ENCODE measurements at regions not wholly inside any gene's neighbourhood (a gene's known extent, or its start where the extent isn't known, plus 50 kb on each side); places are given as distances from the start of the nearest gene placed in this dataset.

DNA sequence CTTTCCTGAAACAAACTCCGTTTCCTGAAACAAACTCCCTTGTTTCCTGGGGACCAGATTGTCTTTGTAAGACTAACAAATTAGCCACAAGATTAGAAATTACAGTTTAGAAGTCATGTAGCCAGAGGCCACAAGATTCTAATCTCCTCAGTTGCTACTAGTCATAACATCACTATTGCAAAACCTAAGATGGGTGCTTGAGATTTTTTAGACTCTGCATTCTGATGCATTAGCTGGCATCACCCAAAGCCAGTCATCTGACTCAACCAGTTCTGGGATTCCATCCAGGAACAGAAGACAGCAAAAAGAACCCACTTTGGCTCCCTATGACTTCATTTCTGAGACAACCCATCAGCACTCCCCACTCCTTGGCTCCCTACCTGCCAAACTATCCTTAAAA, 367.9 kb upstream of the MBL2 start:
- H3K27ac ChIP-seq = no peak overlapping the region
- intact Hi-C loops (cut with DNase I; ENCODE audit: low total_unique reads) = no loop called here
- WGBS, 5 donors = 22 to 50% (median 27%) methylated on average over 1 of the region's 1 CpG
- H3K4me1 ChIP-seq = no peaks in the 10 kb centered on the region
- H3K27me3 ChIP-seq (replicated peaks in 1 of 7) = no peaks in the 10 kb centered on the region
- TF ChIP-seq POLR2AphosphoS5 (IDR thresholded peaks at IDR 0.05) (no peak), POLR2A (IDR thresholded peaks at IDR 0.05) (no peak)
- TF ChIP-seq, protein P1, sequence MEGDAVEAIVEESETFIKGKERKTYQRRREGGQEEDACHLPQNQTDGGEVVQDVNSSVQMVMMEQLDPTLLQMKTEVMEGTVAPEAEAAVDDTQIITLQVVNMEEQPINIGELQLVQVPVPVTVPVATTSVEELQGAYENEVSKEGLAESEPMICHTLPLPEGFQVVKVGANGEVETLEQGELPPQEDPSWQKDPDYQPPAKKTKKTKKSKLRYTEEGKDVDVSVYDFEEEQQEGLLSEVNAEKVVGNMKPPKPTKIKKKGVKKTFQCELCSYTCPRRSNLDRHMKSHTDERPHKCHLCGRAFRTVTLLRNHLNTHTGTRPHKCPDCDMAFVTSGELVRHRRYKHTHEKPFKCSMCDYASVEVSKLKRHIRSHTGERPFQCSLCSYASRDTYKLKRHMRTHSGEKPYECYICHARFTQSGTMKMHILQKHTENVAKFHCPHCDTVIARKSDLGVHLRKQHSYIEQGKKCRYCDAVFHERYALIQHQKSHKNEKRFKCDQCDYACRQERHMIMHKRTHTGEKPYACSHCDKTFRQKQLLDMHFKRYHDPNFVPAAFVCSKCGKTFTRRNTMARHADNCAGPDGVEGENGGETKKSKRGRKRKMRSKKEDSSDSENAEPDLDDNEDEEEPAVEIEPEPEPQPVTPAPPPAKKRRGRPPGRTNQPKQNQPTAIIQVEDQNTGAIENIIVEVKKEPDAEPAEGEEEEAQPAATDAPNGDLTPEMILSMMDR (IDR thresholded peaks at IDR 0.05 in 8 of 11, conservative IDR thresholded peaks at IDR 0.05 in 3 of 11) = no peak
- H3K4me3 ChIP-seq = no peak overlapping the region
- H3K9me3 ChIP-seq = peaks cover 0 to 6% (median 0%) of the 10 kb centered on the region in 8 donors
- no peak for DNase-seq
- H3K36me3 ChIP-seq = no peaks in the 10 kb centered on the region

DNA sequence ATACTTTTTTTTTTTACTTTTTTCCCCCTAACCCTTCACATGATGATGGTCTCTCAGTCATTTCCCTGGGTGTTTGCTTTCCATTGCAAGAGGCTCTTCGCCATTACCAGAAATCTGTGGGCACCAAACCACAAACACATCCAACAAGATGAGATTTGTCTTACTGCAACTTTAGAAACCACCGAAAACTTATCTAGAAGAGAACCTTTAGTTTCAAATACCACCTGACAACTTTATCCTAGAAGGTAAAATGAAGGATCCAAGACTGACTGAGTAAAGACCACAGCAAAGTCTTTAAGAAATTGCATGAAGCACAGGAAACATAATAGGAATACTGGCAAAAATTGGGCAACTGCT, 363.3 kb upstream of the MBL2 start:
- DNase-seq = no peak
- H3K4me3 ChIP-seq = no peak overlapping the region
- no peaks in the 10 kb centered on the region for H3K36me3 ChIP-seq
- H3K9me3 ChIP-seq = no peaks in the 10 kb centered on the region
- TF ChIP-seq, protein P1 (IDR thresholded peaks at IDR 0.05 in 8 of 11, conservative IDR thresholded peaks at IDR 0.05 in 3 of 11) = no peak
- no peak for TF ChIP-seq POLR2A (IDR thresholded peaks at IDR 0.05)
- no peak for TF ChIP-seq POLR2AphosphoS5 (IDR thresholded peaks at IDR 0.05)
- H3K27ac ChIP-seq = no peak overlapping the region
- H3K27me3 ChIP-seq (replicated peaks in 1 of 7) = no peaks in the 10 kb centered on the region
- intact Hi-C loops (cut with DNase I; ENCODE audit: low total_unique reads) = no loop called here
- WGBS, 5 donors = 76 to 85% (median 78%) methylated on average over 2 of the region's 2 CpGs
- no peaks in the 10 kb centered on the region for H3K4me1 ChIP-seq

DNA sequence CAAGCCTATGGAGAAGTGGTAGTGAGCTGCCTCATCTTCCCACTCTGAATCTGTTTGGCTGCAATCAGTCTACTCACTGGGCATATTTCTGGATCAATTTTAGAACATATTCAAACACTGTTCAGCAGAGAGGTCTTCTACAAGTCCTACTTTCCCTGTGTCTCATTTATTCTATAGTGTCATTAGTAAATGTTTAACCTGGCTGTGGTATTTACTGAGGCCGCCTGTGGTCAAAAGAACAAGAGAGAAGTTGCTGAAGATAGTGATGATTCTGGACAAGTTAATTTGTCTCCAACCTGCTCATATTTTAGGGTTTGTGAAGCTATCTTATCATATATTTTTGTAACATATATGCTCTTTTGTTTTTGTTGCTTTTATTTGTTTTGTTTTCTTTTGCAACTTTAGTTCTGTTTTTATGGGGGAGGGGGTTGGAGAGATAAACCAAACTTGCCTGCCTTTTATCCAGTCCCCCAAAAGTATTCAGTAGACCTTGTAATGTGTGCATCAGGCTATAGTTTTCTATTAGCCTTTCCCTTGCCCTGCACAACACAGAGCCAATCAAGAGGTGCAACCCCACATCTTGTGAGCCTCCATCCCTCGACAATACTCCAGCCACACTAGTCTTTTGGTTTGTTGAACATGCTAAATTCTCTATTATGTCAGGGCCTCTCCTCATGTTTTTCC, 362.8 kb upstream of the MBL2 start:
- intact Hi-C loops (cut with DNase I; ENCODE audit: low total_unique reads) = no loop called here
- Histone ChIP-seq H3K4me3 (no peak overlapping the region), H3K27ac (no peak overlapping the region), H3K9me3 (no peaks in the 10 kb centered on the region), H3K27me3 (replicated peaks in 1 of 7) (no peaks in the 10 kb centered on the region), H3K36me3 (no peaks in the 10 kb centered on the region), H3K4me1 (no peaks in the 10 kb centered on the region)
- TF ChIP-seq POLR2AphosphoS5 (IDR thresholded peaks at IDR 0.05) (no peak), POLR2A (IDR thresholded peaks at IDR 0.05) (no peak)
- TF ChIP-seq, protein P1 (IDR thresholded peaks at IDR 0.05 in 8 of 11, conservative IDR thresholded peaks at IDR 0.05 in 3 of 11) = no peak
- WGBS, 5 donors = 80 to 89% (median 86%) methylated on average over 2 of the region's 2 CpGs
- no peak for DNase-seq

DNA sequence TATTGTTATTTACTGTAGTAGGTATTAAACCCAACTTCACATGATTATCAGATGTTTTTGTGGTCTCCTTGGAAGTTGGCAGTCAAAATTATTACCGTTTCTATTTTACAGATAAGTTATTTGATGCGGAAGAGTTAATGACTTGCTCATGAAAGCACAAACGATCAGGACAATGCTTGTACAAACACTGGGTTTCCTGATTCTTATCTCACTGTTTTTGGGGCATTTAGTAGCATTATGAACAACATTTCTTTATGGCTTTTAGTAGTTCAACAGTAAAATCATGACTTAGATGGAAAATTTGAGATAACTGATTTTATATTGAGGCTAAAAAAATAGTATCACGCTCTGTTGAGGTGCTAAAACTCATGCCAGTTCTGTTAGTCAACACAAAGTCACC, 361.5 kb upstream of the MBL2 start:
- Histone ChIP-seq H3K27me3 (replicated peaks in 1 of 7) (no peaks in the 10 kb centered on the region), H3K27ac (no peak overlapping the region), H3K9me3 (no peaks in the 10 kb centered on the region), H3K4me1 (no peaks in the 10 kb centered on the region), H3K4me3 (no peak overlapping the region), H3K36me3 (no peaks in the 10 kb centered on the region)
- 44 to 63% (median 54%) methylated on average over 4 of the region's 4 CpGs for WGBS, 5 donors
- TF ChIP-seq, protein P1 (IDR thresholded peaks at IDR 0.05 in 8 of 11, conservative IDR thresholded peaks at IDR 0.05 in 3 of 11) = no peak
- TF ChIP-seq POLR2A (IDR thresholded peaks at IDR 0.05) (no peak), POLR2AphosphoS5 (IDR thresholded peaks at IDR 0.05) (no peak)
- no peak for DNase-seq
- intact Hi-C loops (cut with DNase I; ENCODE audit: low total_unique reads) = no loop called here
